SK-N-SH (cell line): ENCODE measurements at regions not wholly inside any gene's neighbourhood (a gene's known extent, or its start where the extent isn't known, plus 50 kb on each side); places are given as distances from the start of the nearest gene placed in this dataset.

Experiments used
- CTCF ChIA-PET: fragments of 300-600, 350-600 bp; formaldehyde crosslinking; extraction: SDS; loops from one replicate; lab custom pipeline; 2021; lab: Yijun Ruan, JAX
- POLR2A ChIA-PET: fragments of 350-600 bp; sonication (Branson Sonifier 250); formaldehyde crosslinking; extraction: SDS; loops from one replicate; lab custom pipeline; 2020; ENCODE audit warnings: antibody characterized with exemption, inconsistent platforms; lab: Yijun Ruan, JAX
- DNase-seq: peaks from one replicate; pipeline ENCODE4 v3.0.0; 2012
- H2AFZ ChIP-seq: fragments of 200-600 bp; sonication (generic); 2 replicates; pipeline ENCODE4 v1.8.1; 2016; ENCODE audit warnings: antibody characterized with exemption, mild to moderate bottlenecking, low read depth
- H3F3A ChIP-seq: fragments of 200-600 bp; sonication (generic); replicated peaks from 2 replicates; pipeline ENCODE3; 2016; ENCODE audit warnings: antibody characterized with exemption, mild to moderate bottlenecking; ENCODE audit not compliant: insufficient read depth
- H3K27ac ChIP-seq, 2 experiments: fragments of 200-500 bp in 1 of 2; fragments of 200-600 bp in 1 of 2; sonication (Bioruptor generic) in 1 of 2; sonication (generic), shearing (Covaris generic) in 1 of 2; 2 replicates each; pipeline versions ENCODE4 v1.5.1 to v1.6.1; 2014 to 2016; ENCODE audit warnings: low read depth in 2 of 2, inconsistent platforms in 1 of 2, low read length in 1 of 2, mild to moderate bottlenecking in 1 of 2, mixed read lengths in 1 of 2
- H3K27me3 ChIP-seq: fragments of 200-600 bp; sonication (generic), shearing (Covaris generic); 2 replicates; pipeline ENCODE4 v1.6.1; 2016; ENCODE audit warnings: mixed run types; ENCODE audit not compliant: insufficient read depth
- H3K36me3 ChIP-seq, 2 experiments: fragments of 200-500 bp in 1 of 2; fragments of 200-600 bp in 1 of 2; sonication (Bioruptor generic) in 1 of 2; sonication (generic) in 1 of 2; replicated peaks in 1 of 2; 2 replicates each; pipeline versions ENCODE3 to v1.5.1; 2014 to 2016; ENCODE audit warnings: low read length in 1 of 2, mild to moderate bottlenecking in 1 of 2; ENCODE audit not compliant: insufficient read depth in 2 of 2, control insufficient read depth in 1 of 2
- H3K4me1 ChIP-seq, 2 experiments: fragments of 200-500 bp in 1 of 2; fragments of 200-600 bp in 1 of 2; sonication (Bioruptor generic) in 1 of 2; sonication (generic), shearing (Covaris generic) in 1 of 2; 2 replicates each; pipeline versions ENCODE4 v1.5.1 to v1.6.1; 2014 to 2016; ENCODE audit warnings: low read depth in 1 of 2, low read length in 1 of 2, mixed run types in 1 of 2; ENCODE audit not compliant: insufficient read depth in 2 of 2, control insufficient read depth in 1 of 2
- H3K4me2 ChIP-seq: fragments of 200-600 bp; sonication (generic), shearing (Covaris generic); 2 replicates; pipeline ENCODE4 v1.6.1; 2017; ENCODE audit warnings: mixed run types
- H3K4me3 ChIP-seq, 2 experiments: fragments of 200-500 bp in 1 of 2; fragments of 200-600 bp in 1 of 2; sonication (Bioruptor generic) in 1 of 2; sonication (generic), shearing (Covaris generic) in 1 of 2; 2 replicates each; pipeline versions ENCODE4 v1.5.1 to v1.8.1; 2014 to 2016; ENCODE audit warnings: low read depth in 2 of 2, inconsistent platforms in 1 of 2, low read length in 1 of 2, mild to moderate bottlenecking in 1 of 2, mixed read lengths in 1 of 2, moderate library complexity in 1 of 2
- H3K79me2 ChIP-seq: fragments of 200-600 bp; sonication (generic); 2 replicates; pipeline ENCODE4 v1.8.1; 2017; ENCODE audit warnings: mild to moderate bottlenecking; ENCODE audit not compliant: insufficient read depth
- H3K9ac ChIP-seq: fragments of 200-600 bp; sonication (generic); 2 replicates; pipeline ENCODE4 v1.6.1; 2017; ENCODE audit warnings: mixed run types
- H3K9me2 ChIP-seq: fragments of 200-600 bp; sonication (generic); 2 replicates; pipeline ENCODE4 v1.6.1; 2017; ENCODE audit warnings: mixed run types
- H3K9me3 ChIP-seq: fragments of 200-600 bp; sonication (generic); 2 replicates; pipeline ENCODE4 v1.6.1; 2017; ENCODE audit warnings: mixed run types, mild to moderate bottlenecking, moderate library complexity
- H4K20me1 ChIP-seq: fragments of 200-600 bp; sonication (generic); 2 replicates; pipeline ENCODE4 v1.6.1; 2017; ENCODE audit warnings: mild to moderate bottlenecking, mixed run types; ENCODE audit not compliant: insufficient read depth
- CHD2 ChIP-seq: fragments of 150-350 bp; IDR thresholded peaks from 2 replicates; pipeline ENCODE4 v1.6.1; 2018; ENCODE audit warnings: low read length; ENCODE audit not compliant: partially characterized antibody
- ELF1 ChIP-seq: IDR thresholded peaks from 2 replicates; pipeline ENCODE4 v1.4.0; 2012
- EZH2phosphoT487 ChIP-seq: fragments of 200-600 bp; sonication (generic); IDR thresholded peaks from 2 replicates; pipeline ENCODE4 v1.6.1; 2017; ENCODE audit warnings: low read depth, mixed run types, mild to moderate bottlenecking, antibody characterized with exemption, moderate library complexity, borderline replicate concordance
- FOSL2 ChIP-seq: IDR thresholded peaks from 2 replicates; pipeline ENCODE4 v1.4.0; 2012; ENCODE audit warnings: low read depth, mild to moderate bottlenecking, moderate library complexity, borderline replicate concordance
- FOXJ3 ChIP-seq: sonication (generic); formaldehyde crosslinking; IDR thresholded peaks from 2 replicates; pipeline ENCODE4 v1.5.1; 2020; ENCODE audit warnings: mild to moderate bottlenecking, missing genetic modification reagents
- FOXM1 ChIP-seq: IDR thresholded peaks from 2 replicates; pipeline ENCODE4 v1.4.0; 2012; ENCODE audit warnings: low read depth, mild to moderate bottlenecking
- GATA2 ChIP-seq: sonication (generic); formaldehyde crosslinking; IDR thresholded peaks from 2 replicates; pipeline ENCODE4 v1.5.0; 2020; ENCODE audit warnings: mild to moderate bottlenecking, missing genetic modification reagents
- MAX ChIP-seq: IDR thresholded peaks from 2 replicates; pipeline ENCODE4 v1.4.0; 2012; ENCODE audit warnings: low read depth
- POLR2AphosphoS5 ChIP-seq: IDR thresholded peaks from 2 replicates; pipeline ENCODE4 v1.6.1; 2012; ENCODE audit warnings: low read depth, low read length
- RAD21 ChIP-seq: IDR thresholded peaks from 2 replicates; pipeline ENCODE4 v1.6.1; 2012; ENCODE audit warnings: mild to moderate bottlenecking, low read length
- RFX5 ChIP-seq: IDR thresholded peaks from 2 replicates; pipeline ENCODE4 v1.6.1; 2012; ENCODE audit warnings: mild to moderate bottlenecking, improper control_type of control experiment, low read length
- SIN3A ChIP-seq: IDR thresholded peaks from 2 replicates; pipeline ENCODE4 v1.6.1; 2012; ENCODE audit warnings: low read depth, mild to moderate bottlenecking, low read length, moderate library complexity, borderline replicate concordance
- SMC3 ChIP-seq: IDR thresholded peaks from 2 replicates; pipeline ENCODE4 v1.6.1; 2012; ENCODE audit warnings: low read depth, low read length, improper control_type of control experiment
- TAF1 ChIP-seq: IDR thresholded peaks from 2 replicates; pipeline ENCODE4 v1.6.1; 2012; ENCODE audit warnings: low read depth, mild to moderate bottlenecking, low read length, moderate library complexity, borderline replicate concordance
- TEAD4 ChIP-seq: IDR thresholded peaks from 2 replicates; pipeline ENCODE4 v1.4.0; 2012; ENCODE audit warnings: mild to moderate bottlenecking, borderline replicate concordance; ENCODE audit not compliant: insufficient read depth
- TF ChIP-seq, protein P1 (sequence below): fragments of 150-350 bp; IDR thresholded peaks from 2 replicates; pipeline ENCODE4 v1.6.1; 2017; ENCODE audit warnings: antibody characterized with exemption, low read length, low read depth, borderline replicate concordance
- TF ChIP-seq, protein P2 (sequence below): IDR thresholded peaks from 2 replicates; pipeline ENCODE4 v1.4.0; 2012; ENCODE audit warnings: low read depth, borderline replicate concordance
- TF ChIP-seq, protein P3 (sequence below): IDR thresholded peaks from 2 replicates; pipeline ENCODE4 v1.4.0; 2012; ENCODE audit warnings: low read depth, borderline replicate concordance
- TF ChIP-seq, protein P4 (sequence below): fragments of 150-350 bp; IDR thresholded peaks from 2 replicates; pipeline ENCODE4 v1.6.1; 2016; ENCODE audit warnings: mild to moderate bottlenecking, low read depth, low read length
- TF ChIP-seq, protein P5 (sequence below): fragments of 200-600 bp; sonication (generic); IDR thresholded peaks from 2 replicates; pipeline ENCODE4 v1.6.1; 2017; ENCODE audit warnings: antibody characterized with exemption, mild to moderate bottlenecking, moderate library complexity

DNA sequence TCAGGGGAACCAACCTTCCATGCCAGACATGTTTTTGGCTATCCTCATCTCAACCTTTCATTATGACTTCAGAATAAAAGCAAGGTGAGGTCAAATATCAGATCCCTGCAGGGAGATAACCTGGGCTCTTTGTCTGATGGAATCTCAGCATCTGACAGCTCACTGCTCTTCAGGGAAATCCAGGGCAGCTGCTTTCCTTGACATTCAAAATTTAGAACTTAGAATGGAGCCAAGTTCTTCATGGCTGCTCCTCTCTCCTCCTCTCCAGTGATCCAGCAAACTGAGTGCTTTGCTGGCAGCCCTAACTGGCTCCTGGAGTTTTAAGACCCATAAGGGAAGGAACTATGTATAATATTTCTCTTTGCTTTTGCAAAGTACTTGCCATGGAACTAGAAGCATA is 716.3 kb downstream of the TSN start:
- Histone ChIP-seq H3K4me2 (no peak overlapping the region), H3F3A (no peaks in the 10 kb centered on the region), H3K9me3 (no peaks in the 10 kb centered on the region), H3K79me2 (no peaks in the 10 kb centered on the region), H3K36me3 (no peaks in the 10 kb centered on the region), H3K27me3 (no peaks in the 10 kb centered on the region), H3K9ac (no peak overlapping the region), H2AFZ (no peak overlapping the region), H3K4me1 (no peaks in the 10 kb centered on the region), H4K20me1 (no peaks in the 10 kb centered on the region)
- POLR2A ChIA-PET = no interaction called here
- TF ChIP-seq SIN3A (no peak), GATA2 (CRISPR knock-in tag) (no peak), TEAD4 (no peak), SMC3 (no peak), EZH2phosphoT487 (no peak), TAF1 (no peak), FOSL2 (no peak), CHD2 (no peak), ELF1 (no peak), FOXM1 (no peak), FOXJ3 (no peak), RFX5 (no peak), MAX (no peak), RAD21 (no peak), POLR2AphosphoS5 (no peak)
- TF ChIP-seq, protein P1, sequence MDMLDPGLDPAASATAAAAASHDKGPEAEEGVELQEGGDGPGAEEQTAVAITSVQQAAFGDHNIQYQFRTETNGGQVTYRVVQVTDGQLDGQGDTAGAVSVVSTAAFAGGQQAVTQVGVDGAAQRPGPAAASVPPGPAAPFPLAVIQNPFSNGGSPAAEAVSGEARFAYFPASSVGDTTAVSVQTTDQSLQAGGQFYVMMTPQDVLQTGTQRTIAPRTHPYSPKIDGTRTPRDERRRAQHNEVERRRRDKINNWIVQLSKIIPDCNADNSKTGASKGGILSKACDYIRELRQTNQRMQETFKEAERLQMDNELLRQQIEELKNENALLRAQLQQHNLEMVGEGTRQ = no peak
- TF ChIP-seq, protein P2, sequence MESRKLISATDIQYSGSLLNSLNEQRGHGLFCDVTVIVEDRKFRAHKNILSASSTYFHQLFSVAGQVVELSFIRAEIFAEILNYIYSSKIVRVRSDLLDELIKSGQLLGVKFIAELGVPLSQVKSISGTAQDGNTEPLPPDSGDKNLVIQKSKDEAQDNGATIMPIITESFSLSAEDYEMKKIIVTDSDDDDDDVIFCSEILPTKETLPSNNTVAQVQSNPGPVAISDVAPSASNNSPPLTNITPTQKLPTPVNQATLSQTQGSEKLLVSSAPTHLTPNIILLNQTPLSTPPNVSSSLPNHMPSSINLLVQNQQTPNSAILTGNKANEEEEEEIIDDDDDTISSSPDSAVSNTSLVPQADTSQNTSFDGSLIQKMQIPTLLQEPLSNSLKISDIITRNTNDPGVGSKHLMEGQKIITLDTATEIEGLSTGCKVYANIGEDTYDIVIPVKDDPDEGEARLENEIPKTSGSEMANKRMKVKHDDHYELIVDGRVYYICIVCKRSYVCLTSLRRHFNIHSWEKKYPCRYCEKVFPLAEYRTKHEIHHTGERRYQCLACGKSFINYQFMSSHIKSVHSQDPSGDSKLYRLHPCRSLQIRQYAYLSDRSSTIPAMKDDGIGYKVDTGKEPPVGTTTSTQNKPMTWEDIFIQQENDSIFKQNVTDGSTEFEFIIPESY = no peak
- TF ChIP-seq, protein P3, sequence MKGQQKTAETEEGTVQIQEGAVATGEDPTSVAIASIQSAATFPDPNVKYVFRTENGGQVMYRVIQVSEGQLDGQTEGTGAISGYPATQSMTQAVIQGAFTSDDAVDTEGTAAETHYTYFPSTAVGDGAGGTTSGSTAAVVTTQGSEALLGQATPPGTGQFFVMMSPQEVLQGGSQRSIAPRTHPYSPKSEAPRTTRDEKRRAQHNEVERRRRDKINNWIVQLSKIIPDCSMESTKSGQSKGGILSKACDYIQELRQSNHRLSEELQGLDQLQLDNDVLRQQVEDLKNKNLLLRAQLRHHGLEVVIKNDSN = no peak
- TF ChIP-seq, protein P4, sequence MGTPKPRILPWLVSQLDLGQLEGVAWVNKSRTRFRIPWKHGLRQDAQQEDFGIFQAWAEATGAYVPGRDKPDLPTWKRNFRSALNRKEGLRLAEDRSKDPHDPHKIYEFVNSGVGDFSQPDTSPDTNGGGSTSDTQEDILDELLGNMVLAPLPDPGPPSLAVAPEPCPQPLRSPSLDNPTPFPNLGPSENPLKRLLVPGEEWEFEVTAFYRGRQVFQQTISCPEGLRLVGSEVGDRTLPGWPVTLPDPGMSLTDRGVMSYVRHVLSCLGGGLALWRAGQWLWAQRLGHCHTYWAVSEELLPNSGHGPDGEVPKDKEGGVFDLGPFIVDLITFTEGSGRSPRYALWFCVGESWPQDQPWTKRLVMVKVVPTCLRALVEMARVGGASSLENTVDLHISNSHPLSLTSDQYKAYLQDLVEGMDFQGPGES = no peak
- TF ChIP-seq, protein P5, sequence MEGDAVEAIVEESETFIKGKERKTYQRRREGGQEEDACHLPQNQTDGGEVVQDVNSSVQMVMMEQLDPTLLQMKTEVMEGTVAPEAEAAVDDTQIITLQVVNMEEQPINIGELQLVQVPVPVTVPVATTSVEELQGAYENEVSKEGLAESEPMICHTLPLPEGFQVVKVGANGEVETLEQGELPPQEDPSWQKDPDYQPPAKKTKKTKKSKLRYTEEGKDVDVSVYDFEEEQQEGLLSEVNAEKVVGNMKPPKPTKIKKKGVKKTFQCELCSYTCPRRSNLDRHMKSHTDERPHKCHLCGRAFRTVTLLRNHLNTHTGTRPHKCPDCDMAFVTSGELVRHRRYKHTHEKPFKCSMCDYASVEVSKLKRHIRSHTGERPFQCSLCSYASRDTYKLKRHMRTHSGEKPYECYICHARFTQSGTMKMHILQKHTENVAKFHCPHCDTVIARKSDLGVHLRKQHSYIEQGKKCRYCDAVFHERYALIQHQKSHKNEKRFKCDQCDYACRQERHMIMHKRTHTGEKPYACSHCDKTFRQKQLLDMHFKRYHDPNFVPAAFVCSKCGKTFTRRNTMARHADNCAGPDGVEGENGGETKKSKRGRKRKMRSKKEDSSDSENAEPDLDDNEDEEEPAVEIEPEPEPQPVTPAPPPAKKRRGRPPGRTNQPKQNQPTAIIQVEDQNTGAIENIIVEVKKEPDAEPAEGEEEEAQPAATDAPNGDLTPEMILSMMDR = no peak
- TF ChIP-seq, all 33 proteins: peak for 0
- no peak overlapping the region for H3K27ac ChIP-seq
- H3K9me2 ChIP-seq = no peaks in the 10 kb centered on the region
- H3K4me3 ChIP-seq = no peak overlapping the region
- DNase-seq = no peak
- CTCF ChIA-PET = no interaction called here
